ENCODE measurements at regions not wholly inside any gene's neighbourhood (a gene's known extent, or its start where the extent isn't known, plus 50 kb on each side); places are given as distances from the start of the nearest gene placed in this dataset.

GRCh38 chr14:101064121-101064661 is 160.7 kb upstream of the RTL1 start:
- TF ChIP-seq POLR2AphosphoS5 (IDR thresholded peaks at IDR 0.05; ENCODE audit: borderline replicate concordance, low read depth, low read length) (no peak), EZH2 (IDR thresholded peaks at IDR 0.05) (no peak), FOXP2 (optimal IDR thresholded peaks at IDR 0.05; ENCODE audit: control extremely low read depth, extremely low read length, insufficient read depth) (no peak)
- Histone ChIP-seq H3K9ac (ENCODE audit: insufficient read length) (no peak overlapping the region), H3K4me3 (no peak overlapping the region), H3K27ac (no peak overlapping the region), H3K36me3 (ENCODE audit: insufficient read depth, low read length) (no peaks in the 10 kb centered on the region; the same call in 1 of the 2 replicates), H3K9me3 (ENCODE audit: low read depth, low read length) (no peaks in the 10 kb centered on the region)
- no peak for DNase-seq (ENCODE audit: low read depth, low spot score)

- no peak overlapping the region for H3K9ac ChIP-seq (ENCODE audit: insufficient read length)
- H3K27ac ChIP-seq: no peak overlapping the region
- no peak for DNase-seq (ENCODE audit: low read depth, low spot score)
- no peak overlapping the region for H3K4me3 ChIP-seq
- no peaks in the 10 kb centered on the region for H3K9me3 ChIP-seq (ENCODE audit: low read depth, low read length)
- no peak for TF ChIP-seq POLR2AphosphoS5 (IDR thresholded peaks at IDR 0.05; ENCODE audit: borderline replicate concordance, low read depth, low read length)
- TF ChIP-seq FOXP2 (optimal IDR thresholded peaks at IDR 0.05; ENCODE audit: control extremely low read depth, extremely low read length, insufficient read depth): no peak
- TF ChIP-seq EZH2 (IDR thresholded peaks at IDR 0.05): no peak
- no peaks in the 10 kb centered on the region; the same call in 1 of the 2 replicates for H3K36me3 ChIP-seq (ENCODE audit: insufficient read depth, low read length)
These were observed 161.2 kb upstream of the RTL1 start for GRCh38 chr14:101064718-101065117.

- H3K9ac ChIP-seq (ENCODE audit: insufficient read length): no peak overlapping the region
- TF ChIP-seq POLR2AphosphoS5 (IDR thresholded peaks at IDR 0.05; ENCODE audit: borderline replicate concordance, low read depth, low read length) (no peak), FOXP2 (optimal IDR thresholded peaks at IDR 0.05; ENCODE audit: control extremely low read depth, extremely low read length, insufficient read depth) (no peak)
- no peak overlapping the region for H3K4me3 ChIP-seq
These were observed 161.7 kb upstream of the RTL1 start for GRCh38 chr14:101065246-101065645.

GRCh38 chr14:101065696-101066694 is 162.5 kb upstream of the RTL1 start:
- Histone ChIP-seq H3K27ac (no peak overlapping the region), H3K4me3 (no peak overlapping the region), H3K9ac (ENCODE audit: insufficient read length) (no peak overlapping the region), H3K9me3 (ENCODE audit: low read depth, low read length) (no peaks in the 10 kb centered on the region), H3K36me3 (ENCODE audit: insufficient read depth, low read length) (no peaks in the 10 kb centered on the region; the same call in 1 of the 2 replicates)
- no peak for DNase-seq (ENCODE audit: low read depth, low spot score)
- TF ChIP-seq FOXP2 (optimal IDR thresholded peaks at IDR 0.05; ENCODE audit: control extremely low read depth, extremely low read length, insufficient read depth) (no peak), EZH2 (IDR thresholded peaks at IDR 0.05) (no peak), POLR2AphosphoS5 (IDR thresholded peaks at IDR 0.05; ENCODE audit: borderline replicate concordance, low read depth, low read length) (no peak)

More at GRCh38 chr14:101065246-101065645, 161.7 kb upstream of the RTL1 start:
- no peak for DNase-seq (ENCODE audit: low read depth, low spot score)
- Histone ChIP-seq H3K36me3 (ENCODE audit: insufficient read depth, low read length) (no peaks in the 10 kb centered on the region; the same call in 1 of the 2 replicates), H3K9me3 (ENCODE audit: low read depth, low read length) (no peaks in the 10 kb centered on the region), H3K27ac (no peak overlapping the region)

- no peak overlapping the region for H3K27ac ChIP-seq
- H3K4me3 ChIP-seq: no peak overlapping the region
- H3K9me3 ChIP-seq (ENCODE audit: low read depth, low read length): no peaks in the 10 kb centered on the region
- no peak overlapping the region for H3K9ac ChIP-seq (ENCODE audit: insufficient read length)
- no peak for TF ChIP-seq FOXP2 (optimal IDR thresholded peaks at IDR 0.05; ENCODE audit: control extremely low read depth, extremely low read length, insufficient read depth)
- no peak for TF ChIP-seq POLR2AphosphoS5 (IDR thresholded peaks at IDR 0.05; ENCODE audit: borderline replicate concordance, low read depth, low read length)
- no peak for TF ChIP-seq EZH2 (IDR thresholded peaks at IDR 0.05)
- H3K36me3 ChIP-seq (ENCODE audit: insufficient read depth, low read length): no peaks in the 10 kb centered on the region
- no peak for DNase-seq (ENCODE audit: low read depth, low spot score)
These were observed 163.4 kb upstream of the RTL1 start for GRCh38 chr14:101066826-101067510.

- Histone ChIP-seq H3K9ac (ENCODE audit: insufficient read length) (no peak overlapping the region), H3K9me3 (ENCODE audit: low read depth, low read length) (no peaks in the 10 kb centered on the region), H3K36me3 (ENCODE audit: insufficient read depth, low read length) (no peaks in the 10 kb centered on the region), H3K27ac (no peak overlapping the region), H3K4me3 (no peak overlapping the region)
- TF ChIP-seq EZH2 (IDR thresholded peaks at IDR 0.05) (no peak), POLR2AphosphoS5 (IDR thresholded peaks at IDR 0.05; ENCODE audit: borderline replicate concordance, low read depth, low read length) (no peak), FOXP2 (optimal IDR thresholded peaks at IDR 0.05; ENCODE audit: control extremely low read depth, extremely low read length, insufficient read depth) (no peak)
- DNase-seq (ENCODE audit: low read depth, low spot score): no peak
These were observed 165.0 kb upstream of the RTL1 start for GRCh38 chr14:101068313-101069227.

- DNase-seq (ENCODE audit: low read depth, low spot score): no peak
- Histone ChIP-seq H3K36me3 (ENCODE audit: insufficient read depth, low read length) (no peaks in the 10 kb centered on the region), H3K9ac (ENCODE audit: insufficient read length) (no peak overlapping the region), H3K4me3 (no peak overlapping the region), H3K27ac (no peak overlapping the region), H3K9me3 (ENCODE audit: low read depth, low read length) (no peaks in the 10 kb centered on the region)
- TF ChIP-seq FOXP2 (optimal IDR thresholded peaks at IDR 0.05; ENCODE audit: control extremely low read depth, extremely low read length, insufficient read depth): no peak
- TF ChIP-seq EZH2 (IDR thresholded peaks at IDR 0.05): no peak
- TF ChIP-seq POLR2AphosphoS5 (IDR thresholded peaks at IDR 0.05; ENCODE audit: borderline replicate concordance, low read depth, low read length): no peak
These were observed 165.7 kb upstream of the RTL1 start for GRCh38 chr14:101069228-101069549.

All from SK-N-MC (cell line).